Endothelial cell of umbilical vein (primary cell): ENCODE measurements at regions not wholly inside any gene's neighbourhood (a gene's known extent, or its start where the extent isn't known, plus 50 kb on each side); places are given as distances from the start of the nearest gene placed in this dataset.

Source experiments
- EZH2 ChIP-seq: IDR thresholded peaks from 2 replicates; pipeline ENCODE4 v1.6.1; 2012; ENCODE audit warnings: borderline replicate concordance, low read depth, mild to moderate bottlenecking, moderate library complexity, low read length, inconsistent platforms; ENCODE audit not compliant: severe bottlenecking
- FOS ChIP-seq: IDR thresholded peaks from 2 replicates; pipeline ENCODE4 v1.6.1; 2011; ENCODE audit warnings: mild to moderate bottlenecking, low read length, moderate library complexity, borderline replicate concordance; ENCODE audit not compliant: insufficient read depth
- GATA2 ChIP-seq: IDR thresholded peaks from 2 replicates; pipeline ENCODE4 v1.7.0; 2011; ENCODE audit warnings: low read depth, mild to moderate bottlenecking, moderate library complexity, mixed read lengths, low read length; ENCODE audit not compliant: insufficient read length, insufficient read depth
- JUN ChIP-seq: IDR thresholded peaks from 2 replicates; pipeline ENCODE4 v1.6.1; 2011; ENCODE audit warnings: borderline replicate concordance, low read depth; ENCODE audit not compliant: insufficient read length, insufficient read depth
- MAX ChIP-seq: IDR thresholded peaks from 2 replicates; pipeline ENCODE4 v1.6.1; 2011; ENCODE audit not compliant: insufficient read depth, insufficient read length
- MYC ChIP-seq: IDR thresholded peaks from one replicate; pipeline ENCODE4 v1.6.1; 2011; ENCODE audit warnings: mild to moderate bottlenecking, low read depth, low read length
- POLR2A ChIP-seq: IDR thresholded peaks from 2 replicates; pipeline ENCODE4 v1.6.1; 2012; ENCODE audit warnings: low read depth, mild to moderate bottlenecking, control low read depth, low read length
- POLR2AphosphoS5 ChIP-seq: IDR thresholded peaks from 2 replicates; pipeline ENCODE4 v1.6.1; 2012; ENCODE audit warnings: low read depth, mild to moderate bottlenecking, control low read depth, low read length, moderate library complexity; ENCODE audit not compliant: insufficient read depth
- TF ChIP-seq, protein P1 (sequence below), 2 donors: IDR thresholded peaks; 1 replicate in 1 of 2; 2 replicates in 1 of 2; pipeline ENCODE4 v1.5.1; 2011; ENCODE audit warnings: low read length in 2 of 2, mild to moderate bottlenecking in 2 of 2, moderate library complexity in 2 of 2, control low read depth in 1 of 2, inconsistent platforms in 1 of 2, low read depth in 1 of 2; ENCODE audit not compliant: insufficient read depth in 1 of 2; ENCODE audit errors: extremely low read depth in 1 of 2

DNA sequence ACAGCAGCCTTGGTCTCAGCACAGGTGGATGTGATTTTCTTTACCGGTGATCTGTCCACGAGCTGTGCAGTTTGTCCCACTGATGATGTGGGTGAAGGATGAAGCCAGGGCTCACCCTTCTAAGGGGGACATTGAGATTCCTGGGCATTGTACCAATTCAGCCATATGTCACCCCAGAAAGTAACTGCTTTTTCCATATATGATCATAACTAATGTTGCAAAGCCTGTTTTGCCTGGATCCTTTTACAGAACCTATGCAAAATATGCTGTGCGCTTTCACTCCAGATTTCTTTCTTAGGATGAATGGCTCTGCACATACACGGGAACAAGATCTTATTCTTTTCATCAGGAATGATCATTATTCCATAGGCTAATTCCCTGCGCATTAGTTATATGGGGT lies 96.9 kb upstream of the POU3F3 start:
- TF ChIP-seq, protein P1, sequence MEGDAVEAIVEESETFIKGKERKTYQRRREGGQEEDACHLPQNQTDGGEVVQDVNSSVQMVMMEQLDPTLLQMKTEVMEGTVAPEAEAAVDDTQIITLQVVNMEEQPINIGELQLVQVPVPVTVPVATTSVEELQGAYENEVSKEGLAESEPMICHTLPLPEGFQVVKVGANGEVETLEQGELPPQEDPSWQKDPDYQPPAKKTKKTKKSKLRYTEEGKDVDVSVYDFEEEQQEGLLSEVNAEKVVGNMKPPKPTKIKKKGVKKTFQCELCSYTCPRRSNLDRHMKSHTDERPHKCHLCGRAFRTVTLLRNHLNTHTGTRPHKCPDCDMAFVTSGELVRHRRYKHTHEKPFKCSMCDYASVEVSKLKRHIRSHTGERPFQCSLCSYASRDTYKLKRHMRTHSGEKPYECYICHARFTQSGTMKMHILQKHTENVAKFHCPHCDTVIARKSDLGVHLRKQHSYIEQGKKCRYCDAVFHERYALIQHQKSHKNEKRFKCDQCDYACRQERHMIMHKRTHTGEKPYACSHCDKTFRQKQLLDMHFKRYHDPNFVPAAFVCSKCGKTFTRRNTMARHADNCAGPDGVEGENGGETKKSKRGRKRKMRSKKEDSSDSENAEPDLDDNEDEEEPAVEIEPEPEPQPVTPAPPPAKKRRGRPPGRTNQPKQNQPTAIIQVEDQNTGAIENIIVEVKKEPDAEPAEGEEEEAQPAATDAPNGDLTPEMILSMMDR (IDR thresholded peaks at IDR 0.05; ENCODE audit: extremely low read depth in 1 of 2, insufficient read depth in 1 of 2, low read depth in 1 of 2, low read length in 2 of 2) = no peak
- no peak for TF ChIP-seq EZH2
- no peak for TF ChIP-seq POLR2AphosphoS5
- TF ChIP-seq POLR2A = no peak
- no peak for TF ChIP-seq MYC
- no peak for TF ChIP-seq JUN
- TF ChIP-seq FOS = no peak
- TF ChIP-seq MAX = no peak
- no peak for TF ChIP-seq GATA2
